ENCODE measurements at regions not wholly inside any gene's neighbourhood (a gene's known extent, or its start where the extent isn't known, plus 50 kb on each side); places are given as distances from the start of the nearest gene placed in this dataset.

DNA sequence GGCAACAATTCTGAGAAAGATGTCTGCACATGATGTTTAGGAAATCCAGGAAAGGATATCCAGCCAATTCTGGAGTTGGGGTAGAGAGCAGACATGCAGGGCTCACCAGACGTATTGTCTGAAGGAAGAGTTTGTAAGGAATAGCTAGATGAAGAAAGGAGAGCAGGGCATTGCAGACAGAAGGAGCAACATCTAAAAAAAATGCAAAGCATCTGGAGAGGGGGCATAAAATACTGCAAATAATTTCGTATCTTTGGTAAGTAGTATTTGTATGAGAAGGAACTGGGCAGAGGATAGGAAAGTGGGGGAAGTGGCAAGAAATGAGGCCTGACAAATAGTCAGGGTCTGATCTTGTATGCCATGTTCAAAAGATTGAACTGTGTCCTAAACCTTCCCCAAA is 74.8 kb downstream of the MACIR start:
- FAIRE-seq (no peak), DNase-seq (ENCODE audit: insufficient read length) (no peak)

DNA sequence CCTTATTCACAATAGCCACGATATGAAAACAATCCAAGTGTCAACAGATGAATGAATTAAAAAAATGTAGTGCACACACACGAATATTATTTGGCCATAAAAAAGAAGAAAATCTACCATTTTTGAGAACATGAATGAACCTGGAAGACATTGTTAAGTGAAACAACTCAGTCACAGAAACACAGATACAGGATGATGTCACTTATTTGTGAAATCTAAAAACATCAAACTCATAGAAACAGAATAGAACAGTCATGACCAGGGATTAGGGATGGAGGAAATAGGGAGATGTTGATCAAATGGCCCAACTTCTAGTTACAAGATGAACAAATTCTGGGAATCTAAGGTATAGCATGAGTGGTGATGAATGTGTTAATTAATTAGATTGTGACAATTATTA is 72.3 kb downstream of the MACIR start:
- TF ChIP-seq POLR2AphosphoS5 (IDR thresholded peaks at IDR 0.05; ENCODE audit: low read depth, low read length) (no peak), TAF1 (IDR thresholded peaks at IDR 0.05; ENCODE audit: borderline replicate concordance, low read depth, low read length) (no peak), POLR2A (IDR thresholded peaks at IDR 0.05; ENCODE audit: low read depth, low read length) (no peak)
- FAIRE-seq (no peak), DNase-seq (ENCODE audit: insufficient read length) (no peak)

More for the DNA sequence above, 74.8 kb downstream of the MACIR start:
- TF ChIP-seq TAF1 (IDR thresholded peaks at IDR 0.05; ENCODE audit: borderline replicate concordance, low read depth, low read length) = no peak
- no peak for TF ChIP-seq POLR2A (IDR thresholded peaks at IDR 0.05; ENCODE audit: low read depth, low read length)
- no peak for TF ChIP-seq POLR2AphosphoS5 (IDR thresholded peaks at IDR 0.05; ENCODE audit: low read depth, low read length)

Data from GM12892 (cell line).